ENCODE measurements at regions not wholly inside any gene's neighbourhood (a gene's known extent, or its start where the extent isn't known, plus 50 kb on each side); places are given as distances from the start of the nearest gene placed in this dataset.
"Not testable (repeated sequence)": the region's sequence is repeated elsewhere in the genome, so short reads cannot be mapped to it uniquely, and the experiment has no call there.

DNA sequence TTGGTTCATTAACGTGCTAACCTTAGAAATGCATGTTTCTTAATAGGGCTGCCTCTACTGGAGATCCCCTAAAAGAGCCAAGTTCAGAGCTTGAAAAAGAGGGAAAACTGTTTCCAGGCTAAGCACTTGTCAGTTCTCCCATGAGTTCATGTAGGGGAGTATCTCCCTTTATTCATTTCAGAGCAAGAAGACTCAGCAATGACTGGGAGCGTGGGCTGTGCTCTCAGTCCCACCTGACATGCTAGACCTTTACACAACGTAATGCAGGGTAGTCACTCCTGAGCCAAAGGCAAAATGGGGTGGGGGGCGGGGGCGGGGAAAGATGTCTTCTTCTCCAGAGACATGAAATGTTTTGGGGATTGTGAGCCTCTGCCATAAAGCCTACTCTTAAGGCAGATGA lies 420.1 kb upstream of the MCTP2 start:
- DNase-seq: no peak

GRCh38 chr15:93809516-93809915 lies 421.8 kb upstream of the MCTP2 start:
- no peak for DNase-seq

DNA sequence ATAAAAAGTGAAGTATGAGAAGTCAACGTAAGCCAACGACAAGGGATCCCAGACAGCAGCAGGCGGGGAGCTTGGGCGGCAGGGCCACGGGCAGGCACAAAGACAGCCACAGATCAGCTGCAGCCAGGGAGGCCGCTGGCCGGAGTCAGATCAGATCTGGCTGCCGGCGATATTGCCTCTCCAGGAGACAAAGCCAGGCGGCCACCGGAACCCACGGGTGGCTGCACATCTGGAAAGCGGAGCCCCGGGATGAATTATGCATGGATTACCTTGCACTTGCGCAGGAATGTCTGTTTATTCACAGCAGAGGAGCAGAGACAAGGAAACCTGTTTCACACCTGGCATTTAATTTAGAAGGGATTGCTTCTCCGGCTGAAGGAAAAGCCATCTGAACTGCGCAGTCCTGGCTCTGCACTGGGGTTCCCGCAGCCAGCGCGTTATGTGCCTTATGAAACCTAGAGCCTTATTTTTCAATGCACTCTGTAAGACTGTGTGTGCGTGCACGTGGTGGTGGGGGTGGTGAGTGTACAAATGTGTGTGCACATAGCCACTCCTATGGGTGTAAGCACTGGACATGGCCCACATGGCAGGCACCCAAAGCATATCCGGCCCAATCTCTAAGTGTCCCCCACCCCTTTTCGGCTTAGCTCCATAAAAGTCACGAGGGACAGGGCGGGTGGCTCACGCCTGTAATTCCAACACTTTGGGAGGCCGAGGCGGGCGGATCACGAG lies 427.8 kb upstream of the MCTP2 start:
- DNase-seq: no peak

DNA sequence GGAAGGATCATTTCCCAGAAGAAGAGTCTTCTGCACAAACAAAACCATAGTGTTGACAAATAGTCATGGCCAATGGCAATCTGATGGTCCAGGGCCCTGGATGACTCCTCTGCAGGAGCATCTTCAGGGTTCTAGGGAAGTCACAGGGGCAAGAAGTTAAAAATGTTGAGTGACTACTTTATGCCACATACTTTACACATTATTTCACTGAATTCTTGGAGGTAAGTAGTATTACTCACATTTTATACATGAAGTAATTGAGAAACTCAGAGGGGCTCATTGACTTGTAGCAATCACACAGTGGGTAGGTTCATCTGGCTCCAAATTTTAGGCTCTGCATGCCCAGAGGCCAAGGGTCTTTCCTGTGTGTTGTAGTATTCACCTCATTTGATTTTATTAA lies 430.2 kb upstream of the MCTP2 start:
- DNase-seq: no peak

GRCh38 chr15:93800805-93801204 lies 430.6 kb upstream of the MCTP2 start:
- DNase-seq: no peak

DNA sequence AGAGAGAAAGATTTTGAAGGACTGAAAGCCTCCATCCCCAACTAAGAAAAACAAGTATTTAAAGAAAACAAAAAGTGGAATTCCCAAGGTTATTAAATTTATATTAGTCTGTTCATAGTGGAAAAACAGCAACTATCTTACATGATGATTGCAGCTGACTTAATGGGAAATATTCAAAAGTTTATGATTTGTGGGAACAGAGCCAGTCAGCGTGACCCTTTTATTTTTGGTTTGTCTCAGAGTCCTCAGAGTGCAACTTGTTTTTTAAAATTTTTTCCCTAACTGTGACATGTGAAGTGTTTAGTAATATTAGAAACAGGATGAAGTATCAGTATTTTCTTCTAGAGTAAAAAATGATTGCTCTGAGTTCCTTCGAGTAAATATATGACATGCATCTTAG lies 441.9 kb upstream of the MCTP2 start:
- DNase-seq: no peak

DNA sequence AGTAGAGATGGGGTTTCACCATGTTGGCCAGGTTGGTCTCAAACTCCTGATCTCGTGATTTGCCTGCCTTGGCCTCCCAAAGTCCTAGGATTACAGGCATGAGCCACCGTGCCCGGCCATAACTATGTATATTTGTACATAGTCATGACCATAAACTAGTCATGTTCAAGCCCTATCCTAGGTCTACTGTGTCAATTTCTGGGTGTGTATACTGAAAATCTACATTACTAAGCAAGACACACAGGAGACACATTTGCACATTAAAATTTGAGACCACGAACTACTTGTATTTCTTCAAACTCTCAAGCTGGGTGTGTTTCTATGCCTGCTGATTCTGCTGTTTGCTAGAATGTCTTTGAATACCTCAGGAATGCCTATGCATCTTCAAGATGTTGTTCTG lies 451.3 kb upstream of the MCTP2 start:
- DNase-seq: no peak

DNA sequence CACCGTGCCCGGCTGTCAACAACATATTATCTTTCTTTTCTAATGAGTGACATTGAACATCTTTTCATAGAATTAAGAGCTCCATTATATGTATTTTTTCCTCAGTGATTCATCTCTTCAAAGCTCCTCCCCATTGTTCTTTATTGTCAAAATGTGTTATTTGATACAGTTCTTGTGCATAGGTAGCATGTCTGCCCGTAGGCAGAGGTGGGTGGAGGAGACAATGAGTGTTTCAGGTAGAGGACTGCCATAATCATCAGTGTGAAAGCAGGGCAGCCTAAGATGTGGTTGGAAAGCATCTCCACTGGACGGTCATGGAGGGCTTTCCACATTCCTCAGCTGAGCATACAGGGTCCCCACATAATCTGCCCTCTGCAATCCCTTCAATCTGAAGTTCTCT lies 452.0 kb upstream of the MCTP2 start:
- no peak for DNase-seq

DNA sequence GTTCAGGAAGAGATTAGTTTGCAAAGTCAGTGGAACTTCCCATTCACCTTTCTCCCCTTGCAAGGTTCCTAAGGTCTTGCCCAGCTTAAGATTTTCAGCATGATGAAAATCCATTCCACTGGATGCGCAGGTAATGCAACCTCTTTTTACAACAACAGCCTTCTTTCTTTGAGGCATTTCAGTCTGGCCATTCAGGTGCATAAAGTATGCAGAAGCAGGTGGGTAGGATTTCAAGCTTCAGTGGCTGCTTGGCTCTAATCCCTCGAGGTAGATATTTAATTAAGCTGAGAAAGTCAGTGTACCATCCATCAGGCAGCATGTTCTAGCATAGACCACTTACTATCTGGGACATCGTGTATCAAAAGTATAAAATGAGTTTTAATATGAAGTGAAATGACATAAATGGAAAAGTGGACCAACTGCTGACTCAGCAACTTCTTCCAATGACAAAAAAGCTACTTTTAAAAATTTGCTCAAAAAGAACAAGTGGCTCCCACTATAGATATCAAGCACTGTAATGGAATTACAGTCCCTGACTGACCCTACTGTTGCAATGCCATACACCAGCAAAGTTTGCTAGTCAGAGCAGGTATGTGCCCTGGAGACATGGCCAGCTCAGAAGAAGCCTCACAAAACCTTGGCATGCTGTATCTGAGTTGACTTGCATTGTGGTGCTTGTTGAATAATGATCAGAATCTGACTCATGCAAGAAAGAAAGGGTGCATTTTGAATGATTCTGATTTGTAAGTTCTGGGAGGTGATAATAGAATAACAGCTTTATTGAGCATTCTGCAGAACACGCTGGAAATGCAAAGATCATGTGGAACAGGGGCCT lies 459.9 kb upstream of the MCTP2 start:
- DNase-seq: no peak

DNA sequence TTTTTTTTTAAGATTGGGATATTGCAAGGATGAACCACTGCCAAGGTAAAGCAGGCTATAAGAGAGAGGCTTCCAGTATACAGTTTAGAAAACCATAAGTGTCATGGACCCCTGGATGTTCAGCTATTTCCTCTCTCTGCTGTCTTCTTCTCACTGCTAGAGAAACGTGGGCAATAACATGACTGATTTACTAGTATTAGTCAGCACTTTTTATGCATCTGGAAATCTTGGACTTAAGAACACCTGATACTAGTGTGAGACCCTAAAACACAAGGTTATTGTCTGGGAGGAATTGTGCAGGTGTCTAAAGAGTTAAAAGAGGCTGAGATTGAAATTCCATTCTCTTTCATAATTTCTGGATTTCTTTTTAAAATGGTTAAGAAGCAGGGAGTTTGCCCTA lies 460.6 kb upstream of the MCTP2 start:
- no peak for DNase-seq

DNA sequence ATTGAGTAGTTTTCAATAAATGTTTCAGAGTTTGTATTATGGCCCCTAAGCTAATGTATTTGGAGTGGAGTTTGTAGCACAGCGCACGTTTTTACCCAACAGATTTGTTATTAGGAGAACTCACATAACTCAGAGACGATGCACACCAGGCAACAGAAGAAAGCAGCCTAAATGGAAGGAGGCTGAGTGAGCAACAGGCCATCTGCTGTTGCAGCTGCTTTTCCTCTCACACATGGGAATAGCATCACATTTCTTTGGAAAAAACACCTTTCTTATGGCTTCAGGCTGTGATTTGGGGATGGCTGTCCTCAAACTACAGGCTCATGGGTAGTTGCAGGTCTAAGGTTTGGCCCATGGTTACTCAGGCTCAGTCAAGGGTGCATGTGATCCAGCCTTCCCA lies 469.3 kb upstream of the MCTP2 start:
- no peak for DNase-seq

DNA sequence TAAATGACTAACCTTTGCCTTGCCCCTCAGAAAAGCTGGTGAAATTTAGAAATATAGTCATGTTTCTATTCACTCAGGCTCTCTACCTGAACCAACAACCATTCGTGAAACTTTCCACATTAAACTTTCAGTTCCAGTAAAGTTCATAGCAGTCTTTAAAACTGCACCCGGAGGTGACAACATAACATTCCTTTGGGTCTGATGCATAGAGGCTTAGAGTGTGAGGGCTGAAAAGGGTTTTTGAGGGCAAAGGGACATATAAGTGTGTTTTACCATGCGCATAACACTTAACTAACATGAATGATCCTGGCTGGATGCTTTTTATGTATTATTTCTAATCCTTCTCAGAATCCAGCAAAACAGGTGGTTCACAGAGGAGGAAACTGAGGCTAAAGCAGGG lies 471.7 kb upstream of the MCTP2 start:
- DNase-seq: no peak

DNA sequence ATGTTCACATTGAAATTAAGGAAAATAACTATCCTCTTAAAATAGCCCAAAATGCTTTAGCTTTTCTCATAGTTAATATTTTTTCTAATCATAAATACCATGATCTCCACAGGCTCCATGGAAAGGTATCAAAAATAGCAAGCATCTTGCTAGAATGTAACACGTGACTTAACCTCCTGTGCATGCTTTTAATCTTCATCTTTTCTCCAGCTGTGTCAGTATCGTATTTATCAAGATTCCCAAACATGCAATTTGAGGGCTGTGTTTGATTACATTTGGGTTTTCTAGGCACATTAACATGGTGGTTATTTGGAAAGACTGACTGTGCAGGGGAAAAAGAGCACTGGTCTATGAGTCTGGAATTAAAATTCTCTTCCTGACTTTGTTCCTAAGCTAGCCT lies 472.5 kb upstream of the MCTP2 start:
- DNase-seq: no peak

- DNase-seq: no peak
Observed at GRCh38 chr15:93748710-93749109, 482.7 kb upstream of the MCTP2 start.

GRCh38 chr15:93734976-93735375 lies 496.4 kb upstream of the MCTP2 start:
- DNase-seq: not testable (repeated sequence)

DNA sequence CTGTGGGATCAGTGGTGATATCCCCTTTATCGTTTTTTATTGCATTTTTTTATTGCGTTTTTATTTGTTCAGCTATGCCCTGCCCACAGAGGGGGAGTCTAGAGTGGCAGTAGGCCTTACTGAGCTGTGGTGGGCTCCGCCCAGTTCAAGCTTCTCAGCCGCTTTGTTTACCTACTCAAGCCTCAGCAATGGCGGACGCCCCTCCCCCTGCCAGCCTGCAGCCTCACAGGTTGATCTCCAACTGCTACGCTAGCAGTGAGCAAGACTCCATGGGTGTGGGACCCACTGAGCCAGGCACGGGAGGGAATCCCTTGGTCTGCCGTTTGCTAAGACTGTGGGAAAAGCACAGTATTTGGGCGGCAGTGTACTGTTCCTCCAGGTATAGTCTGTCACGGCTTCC lies 500.6 kb upstream of the MCTP2 start:
- DNase-seq: no peak

DNA sequence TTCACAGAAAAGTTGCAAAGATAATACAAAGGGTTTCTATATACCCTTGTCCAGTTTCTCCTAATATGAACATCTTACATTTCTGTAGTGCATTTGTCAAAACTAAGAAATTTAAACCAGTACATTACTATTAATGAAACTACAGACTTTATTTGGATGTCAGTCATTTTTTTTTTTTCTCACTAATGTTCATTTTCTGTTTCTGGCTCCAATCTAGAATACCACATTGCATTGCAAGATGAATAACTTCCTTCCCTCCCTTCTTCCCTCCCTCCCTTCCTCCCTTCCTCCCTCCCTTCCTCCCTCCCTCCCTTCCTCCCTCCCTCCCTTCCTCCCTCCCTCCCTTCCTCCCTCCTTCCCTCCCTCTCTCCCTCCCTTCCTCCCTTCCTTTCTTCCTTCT lies 509.2 kb upstream of the MCTP2 start:
- no peak for DNase-seq

DNA sequence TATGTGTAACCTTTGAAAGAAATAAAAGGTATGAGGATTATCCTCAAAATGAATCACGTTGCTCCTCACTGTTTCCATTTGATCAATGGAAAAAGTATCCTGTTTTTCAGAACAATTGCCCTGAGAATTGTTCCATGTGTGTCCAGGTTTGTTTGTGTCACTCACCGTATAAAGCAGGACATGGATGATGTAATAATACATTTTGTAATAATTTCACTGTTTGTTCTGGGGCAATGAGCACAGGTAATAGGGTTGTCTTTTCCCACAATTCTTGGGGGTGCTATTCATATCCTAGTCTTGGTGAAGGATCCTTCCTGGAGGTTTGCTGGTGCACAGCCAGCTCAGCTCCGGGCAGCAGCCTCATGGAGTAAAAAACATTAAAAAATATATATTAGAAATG lies 510.8 kb upstream of the MCTP2 start:
- no peak for DNase-seq

DNA sequence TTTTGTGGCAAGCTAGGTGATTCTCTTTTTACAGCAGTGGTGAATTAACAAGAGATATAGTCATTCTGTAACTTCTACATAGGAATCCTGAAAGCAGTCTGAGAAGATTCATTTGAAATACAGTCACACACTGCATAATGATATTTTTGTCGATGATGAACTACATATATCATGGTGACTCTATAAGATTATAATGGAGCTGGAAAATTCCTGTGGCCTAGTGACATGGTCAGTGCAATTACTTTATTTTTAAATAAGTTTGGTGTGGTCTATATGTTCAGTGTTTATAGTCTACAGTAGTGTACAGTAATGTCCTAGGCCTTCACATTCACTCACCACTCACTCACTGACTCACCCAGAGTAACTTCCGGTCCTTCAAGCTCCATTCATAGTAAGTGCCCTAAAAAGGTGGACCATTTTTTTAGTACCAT lies 511.4 kb upstream of the MCTP2 start:
- no peak for DNase-seq

- no peak for DNase-seq
Observed at GRCh38 chr15:93716615-93717231, 514.6 kb upstream of the MCTP2 start.

- DNase-seq: no peak
Observed at GRCh38 chr15:93709708-93710107, 521.7 kb upstream of the MCTP2 start.

DNA sequence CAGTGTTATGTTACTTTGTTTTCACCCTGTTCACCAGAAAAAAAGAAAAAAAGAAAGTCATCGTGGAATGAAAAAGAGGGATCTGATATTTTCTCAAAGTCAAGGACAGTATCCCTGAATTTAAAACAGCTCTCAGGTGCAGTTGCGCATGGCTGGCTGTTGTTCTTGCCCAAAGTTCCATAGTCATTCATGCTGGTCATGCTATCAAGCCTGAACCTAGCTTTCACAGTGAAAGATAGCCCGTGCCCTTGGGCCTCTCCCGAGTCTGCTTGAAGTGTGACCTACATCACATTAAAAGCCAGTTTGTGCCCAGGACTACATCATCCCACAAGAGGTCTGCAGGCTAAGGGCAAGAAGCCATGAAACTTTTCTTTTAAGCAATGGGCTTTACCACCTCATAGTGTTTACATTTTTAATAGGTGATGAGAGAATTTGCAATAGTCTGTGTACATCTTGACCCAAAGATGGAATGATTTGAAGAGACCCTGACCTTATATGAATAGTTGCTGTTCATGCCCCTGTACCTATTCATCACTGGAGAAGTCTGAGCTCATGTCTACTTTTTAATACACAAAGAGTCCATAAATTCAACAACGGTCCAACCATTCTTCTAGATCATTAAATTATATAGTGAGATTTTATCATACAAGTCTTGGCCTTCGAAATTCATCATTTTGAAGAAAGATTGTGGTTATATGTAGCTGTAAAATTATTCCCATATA lies 522.5 kb upstream of the MCTP2 start:
- DNase-seq: no peak

- no peak for DNase-seq
Observed at GRCh38 chr15:93707751-93708150, 523.6 kb upstream of the MCTP2 start.
